SK-N-SH treated with all-trans-retinoic acid at 6 μM for 48 hours (cell line): ENCODE measurements at regions not wholly inside any gene's neighbourhood (a gene's known extent, or its start where the extent isn't known, plus 50 kb on each side); places are given as distances from the start of the nearest gene placed in this dataset.

ENCODE experiments used
- ATAC-seq: fragments of 200-7000 bp; cut with Tn5 transposase; 3 replicates; pipeline ENCODE4 v1.9.1; 2020; ENCODE audit warnings: mild to moderate bottlenecking, moderate library complexity
- ARNTL ChIP-seq: fragments of 450-650 bp; formaldehyde crosslinking; IDR thresholded peaks from 2 replicates; pipeline ENCODE4 v1.5.0; 2020; ENCODE audit warnings: low read depth, mild to moderate bottlenecking, moderate library complexity, borderline replicate concordance
- BACH2 ChIP-seq: fragments of 250-450 bp; sonication (Bioruptor Pico); IDR thresholded peaks from 2 replicates; pipeline ENCODE4 v1.9.0; 2021; ENCODE audit warnings: mild to moderate bottlenecking, borderline replicate concordance
- CSDC2 ChIP-seq: fragments of 250-450 bp; sonication (Bioruptor Pico); IDR thresholded peaks from 2 replicates; pipeline ENCODE4 v1.5.0; 2020; ENCODE audit warnings: mild to moderate bottlenecking, moderate library complexity
- ESRRG ChIP-seq: fragments of 250-450 bp; sonication (Bioruptor Pico); IDR thresholded peaks from 2 replicates; pipeline ENCODE4 v1.6.1; 2021; ENCODE audit warnings: mild to moderate bottlenecking
- GLIS3 ChIP-seq: fragments of 250-450 bp; sonication (Bioruptor Pico); IDR thresholded peaks from 2 replicates; pipeline ENCODE4 v1.5.0; 2020; ENCODE audit warnings: mild to moderate bottlenecking, moderate library complexity
- ISL1 ChIP-seq: fragments of 250-450 bp; sonication (Bioruptor Pico); IDR thresholded peaks from 2 replicates; pipeline ENCODE4 v2.1.2; 2022; ENCODE audit warnings: mild to moderate bottlenecking, moderate library complexity
- OSR1 ChIP-seq: fragments of 250-450 bp; sonication (Bioruptor Pico); IDR thresholded peaks from 2 replicates; pipeline ENCODE4 v1.8.0; 2022; ENCODE audit warnings: moderate library complexity, mild to moderate bottlenecking, inconsistent platforms
- PPARA ChIP-seq: fragments of 250-450 bp; sonication (Bioruptor Pico); IDR thresholded peaks from 2 replicates; pipeline ENCODE4 v1.5.0; 2020; ENCODE audit warnings: mild to moderate bottlenecking, borderline replicate concordance
- RARB ChIP-seq: fragments of 250-450 bp; sonication (Bioruptor Pico); IDR thresholded peaks from 2 replicates; pipeline ENCODE4 v1.8.0; 2021; ENCODE audit warnings: mild to moderate bottlenecking, moderate library complexity
- SNAI2 ChIP-seq: fragments of 250-450 bp; sonication (Bioruptor Pico); IDR thresholded peaks from 2 replicates; pipeline ENCODE4 v1.5.0; 2020; ENCODE audit warnings: mild to moderate bottlenecking, moderate library complexity
- TCF4 ChIP-seq: fragments of 250-450 bp; sonication (Bioruptor Pico); IDR thresholded peaks from 2 replicates; pipeline ENCODE4 v1.8.0; 2021; ENCODE audit warnings: mild to moderate bottlenecking, moderate library complexity, borderline replicate concordance
- TOX ChIP-seq: fragments of 250-450 bp; sonication (Bioruptor Pico); IDR thresholded peaks from 2 replicates; pipeline ENCODE4 v1.8.0; 2021; ENCODE audit warnings: mild to moderate bottlenecking, moderate library complexity, borderline replicate concordance
- ZFP3 ChIP-seq: fragments of 250-450 bp; sonication (Bioruptor Pico); IDR thresholded peaks from 2 replicates; pipeline ENCODE4 v1.5.0; 2020; ENCODE audit warnings: mild to moderate bottlenecking, moderate library complexity
- ZNF70 ChIP-seq: fragments of 450-650 bp; formaldehyde crosslinking; IDR thresholded peaks from 2 replicates; pipeline ENCODE4 v1.5.0; 2020; ENCODE audit warnings: mild to moderate bottlenecking, moderate library complexity
- ZNF8 ChIP-seq: fragments of 450-650 bp; formaldehyde crosslinking; IDR thresholded peaks from 2 replicates; pipeline ENCODE4 v1.5.0; 2020; ENCODE audit warnings: mild to moderate bottlenecking, moderate library complexity
- TF ChIP-seq, protein P1 (sequence below): fragments of 250-450 bp; sonication (Bioruptor Pico); IDR thresholded peaks from 2 replicates; pipeline ENCODE4 v1.8.0; 2020; ENCODE audit warnings: mild to moderate bottlenecking, moderate library complexity, borderline replicate concordance
- TF ChIP-seq, protein P2 (sequence below): fragments of 250-450 bp; sonication (Bioruptor Pico); IDR thresholded peaks from 2 replicates; pipeline ENCODE4 v1.5.1; 2021; ENCODE audit warnings: mild to moderate bottlenecking, moderate library complexity
- TF ChIP-seq, protein P3 (sequence below): fragments of 250-450 bp; sonication (Bioruptor Pico); IDR thresholded peaks from 2 replicates; pipeline ENCODE4 v1.5.0; 2020; ENCODE audit warnings: mild to moderate bottlenecking, moderate library complexity
- TF ChIP-seq, protein P4 (sequence below): fragments of 250-450 bp; sonication (Bioruptor Pico); IDR thresholded peaks from 2 replicates; pipeline ENCODE4 v1.5.1; 2020; ENCODE audit warnings: low read depth, mild to moderate bottlenecking, moderate library complexity
- TF ChIP-seq, protein P5 (sequence below): fragments of 250-450 bp; sonication (Bioruptor Pico); IDR thresholded peaks from 2 replicates; pipeline ENCODE4 v1.8.0; 2021; ENCODE audit warnings: low read depth, mild to moderate bottlenecking, moderate library complexity, borderline replicate concordance

DNA sequence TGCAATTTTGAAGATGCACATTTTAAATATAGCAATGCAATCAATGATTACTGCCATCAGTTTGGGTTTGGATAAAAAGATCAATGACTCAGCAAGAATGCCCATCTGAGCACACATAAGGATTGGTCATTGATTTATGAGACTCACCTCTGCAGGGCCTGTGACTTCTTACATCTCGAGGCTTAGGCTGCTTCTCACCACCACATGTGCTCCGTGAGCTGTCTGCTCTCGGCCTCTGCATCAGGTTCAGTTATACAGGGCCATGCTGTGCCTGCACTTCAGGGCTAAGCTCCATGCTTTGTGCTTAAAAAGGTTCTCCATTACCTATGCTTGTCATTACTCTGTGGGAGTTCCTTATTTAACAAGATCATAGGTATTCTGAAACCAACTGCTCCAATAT, 887.5 kb downstream of the DIPK2A start:
- no peak for TF ChIP-seq ISL1 (CRISPR knock-in tag)
- no peak for TF ChIP-seq RARB (CRISPR knock-in tag)
- TF ChIP-seq, protein P1, sequence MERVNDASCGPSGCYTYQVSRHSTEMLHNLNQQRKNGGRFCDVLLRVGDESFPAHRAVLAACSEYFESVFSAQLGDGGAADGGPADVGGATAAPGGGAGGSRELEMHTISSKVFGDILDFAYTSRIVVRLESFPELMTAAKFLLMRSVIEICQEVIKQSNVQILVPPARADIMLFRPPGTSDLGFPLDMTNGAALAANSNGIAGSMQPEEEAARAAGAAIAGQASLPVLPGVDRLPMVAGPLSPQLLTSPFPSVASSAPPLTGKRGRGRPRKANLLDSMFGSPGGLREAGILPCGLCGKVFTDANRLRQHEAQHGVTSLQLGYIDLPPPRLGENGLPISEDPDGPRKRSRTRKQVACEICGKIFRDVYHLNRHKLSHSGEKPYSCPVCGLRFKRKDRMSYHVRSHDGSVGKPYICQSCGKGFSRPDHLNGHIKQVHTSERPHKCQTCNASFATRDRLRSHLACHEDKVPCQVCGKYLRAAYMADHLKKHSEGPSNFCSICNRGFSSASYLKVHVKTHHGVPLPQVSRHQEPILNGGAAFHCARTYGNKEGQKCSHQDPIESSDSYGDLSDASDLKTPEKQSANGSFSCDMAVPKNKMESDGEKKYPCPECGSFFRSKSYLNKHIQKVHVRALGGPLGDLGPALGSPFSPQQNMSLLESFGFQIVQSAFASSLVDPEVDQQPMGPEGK (CRISPR knock-in tag), result no peak
- no peak for TF ChIP-seq TCF4 (CRISPR knock-in tag)
- no peak for TF ChIP-seq CSDC2 (CRISPR knock-in tag)
- TF ChIP-seq OSR1, result no peak
- no peak for TF ChIP-seq GLIS3 (CRISPR knock-in tag)
- TF ChIP-seq, protein P2, sequence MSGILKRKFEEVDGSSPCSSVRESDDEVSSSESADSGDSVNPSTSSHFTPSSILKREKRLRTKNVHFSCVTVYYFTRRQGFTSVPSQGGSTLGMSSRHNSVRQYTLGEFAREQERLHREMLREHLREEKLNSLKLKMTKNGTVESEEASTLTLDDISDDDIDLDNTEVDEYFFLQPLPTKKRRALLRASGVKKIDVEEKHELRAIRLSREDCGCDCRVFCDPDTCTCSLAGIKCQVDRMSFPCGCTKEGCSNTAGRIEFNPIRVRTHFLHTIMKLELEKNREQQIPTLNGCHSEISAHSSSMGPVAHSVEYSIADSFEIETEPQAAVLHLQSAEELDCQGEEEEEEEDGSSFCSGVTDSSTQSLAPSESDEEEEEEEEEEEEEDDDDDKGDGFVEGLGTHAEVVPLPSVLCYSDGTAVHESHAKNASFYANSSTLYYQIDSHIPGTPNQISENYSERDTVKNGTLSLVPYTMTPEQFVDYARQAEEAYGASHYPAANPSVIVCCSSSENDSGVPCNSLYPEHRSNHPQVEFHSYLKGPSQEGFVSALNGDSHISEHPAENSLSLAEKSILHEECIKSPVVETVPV, result no peak
- TF ChIP-seq, all 23 proteins: peak for 0
- no peak for ATAC-seq

DNA sequence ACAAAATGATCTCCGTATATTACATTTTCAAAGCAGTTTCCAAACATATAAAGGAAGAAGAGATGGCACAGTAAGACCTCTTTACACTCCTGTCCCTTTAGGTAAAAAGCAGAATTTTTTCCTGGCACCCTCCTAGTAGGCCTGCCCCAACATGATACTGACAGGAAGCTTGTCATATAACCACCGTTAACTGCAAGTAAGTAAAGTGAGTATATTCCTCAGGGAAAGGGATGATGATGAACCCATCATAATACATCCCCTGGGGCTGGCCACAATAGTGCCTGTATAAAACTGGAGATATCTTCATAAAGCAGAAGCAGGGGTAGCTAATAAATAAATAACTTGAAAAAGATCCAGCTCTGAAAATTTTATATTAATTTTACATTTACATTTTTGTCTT, 893.0 kb downstream of the DIPK2A start:
- TF ChIP-seq ARNTL (CRISPR knock-in tag), result no peak
- TF ChIP-seq BACH2 (CRISPR knock-in tag), result no peak
- no peak for TF ChIP-seq TOX (CRISPR knock-in tag)
- TF ChIP-seq, protein P2, result no peak
- TF ChIP-seq ESRRG (CRISPR knock-in tag), result no peak
- TF ChIP-seq ZNF70 (CRISPR knock-in tag), result no peak
- TF ChIP-seq RARB (CRISPR knock-in tag), result no peak
- no peak for TF ChIP-seq PPARA
- TF ChIP-seq, protein P3, sequence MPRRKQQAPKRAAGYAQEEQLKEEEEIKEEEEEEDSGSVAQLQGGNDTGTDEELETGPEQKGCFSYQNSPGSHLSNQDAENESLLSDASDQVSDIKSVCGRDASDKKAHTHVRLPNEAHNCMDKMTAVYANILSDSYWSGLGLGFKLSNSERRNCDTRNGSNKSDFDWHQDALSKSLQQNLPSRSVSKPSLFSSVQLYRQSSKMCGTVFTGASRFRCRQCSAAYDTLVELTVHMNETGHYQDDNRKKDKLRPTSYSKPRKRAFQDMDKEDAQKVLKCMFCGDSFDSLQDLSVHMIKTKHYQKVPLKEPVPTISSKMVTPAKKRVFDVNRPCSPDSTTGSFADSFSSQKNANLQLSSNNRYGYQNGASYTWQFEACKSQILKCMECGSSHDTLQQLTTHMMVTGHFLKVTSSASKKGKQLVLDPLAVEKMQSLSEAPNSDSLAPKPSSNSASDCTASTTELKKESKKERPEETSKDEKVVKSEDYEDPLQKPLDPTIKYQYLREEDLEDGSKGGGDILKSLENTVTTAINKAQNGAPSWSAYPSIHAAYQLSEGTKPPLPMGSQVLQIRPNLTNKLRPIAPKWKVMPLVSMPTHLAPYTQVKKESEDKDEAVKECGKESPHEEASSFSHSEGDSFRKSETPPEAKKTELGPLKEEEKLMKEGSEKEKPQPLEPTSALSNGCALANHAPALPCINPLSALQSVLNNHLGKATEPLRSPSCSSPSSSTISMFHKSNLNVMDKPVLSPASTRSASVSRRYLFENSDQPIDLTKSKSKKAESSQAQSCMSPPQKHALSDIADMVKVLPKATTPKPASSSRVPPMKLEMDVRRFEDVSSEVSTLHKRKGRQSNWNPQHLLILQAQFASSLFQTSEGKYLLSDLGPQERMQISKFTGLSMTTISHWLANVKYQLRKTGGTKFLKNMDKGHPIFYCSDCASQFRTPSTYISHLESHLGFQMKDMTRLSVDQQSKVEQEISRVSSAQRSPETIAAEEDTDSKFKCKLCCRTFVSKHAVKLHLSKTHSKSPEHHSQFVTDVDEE (CRISPR knock-in tag), result no peak
- TF ChIP-seq ZNF8 (CRISPR knock-in tag), result no peak
- TF ChIP-seq, protein P4, sequence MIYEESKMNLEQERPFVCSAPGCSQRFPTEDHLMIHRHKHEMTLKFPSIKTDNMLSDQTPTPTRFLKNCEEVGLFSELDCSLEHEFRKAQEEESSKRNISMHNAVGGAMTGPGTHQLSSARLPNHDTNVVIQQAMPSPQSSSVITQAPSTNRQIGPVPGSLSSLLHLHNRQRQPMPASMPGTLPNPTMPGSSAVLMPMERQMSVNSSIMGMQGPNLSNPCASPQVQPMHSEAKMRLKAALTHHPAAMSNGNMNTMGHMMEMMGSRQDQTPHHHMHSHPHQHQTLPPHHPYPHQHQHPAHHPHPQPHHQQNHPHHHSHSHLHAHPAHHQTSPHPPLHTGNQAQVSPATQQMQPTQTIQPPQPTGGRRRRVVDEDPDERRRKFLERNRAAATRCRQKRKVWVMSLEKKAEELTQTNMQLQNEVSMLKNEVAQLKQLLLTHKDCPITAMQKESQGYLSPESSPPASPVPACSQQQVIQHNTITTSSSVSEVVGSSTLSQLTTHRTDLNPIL (CRISPR knock-in tag), result no peak
- TF ChIP-seq ZFP3 (CRISPR knock-in tag), result no peak
- TF ChIP-seq, protein P5, sequence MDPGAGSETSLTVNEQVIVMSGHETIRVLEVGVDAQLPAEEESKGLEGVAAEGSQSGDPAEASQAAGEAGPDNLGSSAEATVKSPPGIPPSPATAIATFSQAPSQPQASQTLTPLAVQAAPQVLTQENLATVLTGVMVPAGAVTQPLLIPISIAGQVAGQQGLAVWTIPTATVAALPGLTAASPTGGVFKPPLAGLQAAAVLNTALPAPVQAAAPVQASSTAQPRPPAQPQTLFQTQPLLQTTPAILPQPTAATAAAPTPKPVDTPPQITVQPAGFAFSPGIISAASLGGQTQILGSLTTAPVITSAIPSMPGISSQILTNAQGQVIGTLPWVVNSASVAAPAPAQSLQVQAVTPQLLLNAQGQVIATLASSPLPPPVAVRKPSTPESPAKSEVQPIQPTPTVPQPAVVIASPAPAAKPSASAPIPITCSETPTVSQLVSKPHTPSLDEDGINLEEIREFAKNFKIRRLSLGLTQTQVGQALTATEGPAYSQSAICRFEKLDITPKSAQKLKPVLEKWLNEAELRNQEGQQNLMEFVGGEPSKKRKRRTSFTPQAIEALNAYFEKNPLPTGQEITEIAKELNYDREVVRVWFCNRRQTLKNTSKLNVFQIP (CRISPR knock-in tag), result no peak
- ATAC-seq, result no peak

DNA sequence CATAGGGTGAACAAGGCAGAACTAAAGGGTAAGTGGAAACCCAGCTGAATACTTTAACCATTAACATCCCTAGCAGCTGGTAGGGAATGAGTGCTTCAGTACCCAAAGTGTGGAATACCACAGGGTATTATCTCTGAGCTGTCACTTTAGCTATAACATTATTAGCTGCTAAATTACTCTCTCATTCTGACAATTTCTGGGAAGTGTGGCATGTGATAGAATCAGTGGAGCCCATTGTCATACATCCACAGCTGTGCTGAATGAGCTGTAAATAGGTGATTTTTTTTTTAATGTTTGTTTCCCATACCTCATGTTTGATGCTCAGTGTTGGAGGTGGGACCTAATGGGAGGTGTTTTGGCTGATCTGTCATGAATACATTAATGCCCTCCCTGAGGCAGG, 894.3 kb downstream of the DIPK2A start:
- TF ChIP-seq SNAI2 (CRISPR knock-in tag) (no peak), BACH2 (CRISPR knock-in tag) (no peak), OSR1 (no peak), GLIS3 (CRISPR knock-in tag) (no peak), ARNTL (CRISPR knock-in tag) (no peak), ISL1 (CRISPR knock-in tag) (no peak)
- TF ChIP-seq, protein P2, result no peak
- TF ChIP-seq, protein P4 (CRISPR knock-in tag), result no peak
- TF ChIP-seq, protein P1 (CRISPR knock-in tag), result no peak
- ATAC-seq, result no peak
